ENCODE measurements at regions not wholly inside any gene's neighbourhood (a gene's known extent, or its start where the extent isn't known, plus 50 kb on each side); places are given as distances from the start of the nearest gene placed in this dataset.

DNA sequence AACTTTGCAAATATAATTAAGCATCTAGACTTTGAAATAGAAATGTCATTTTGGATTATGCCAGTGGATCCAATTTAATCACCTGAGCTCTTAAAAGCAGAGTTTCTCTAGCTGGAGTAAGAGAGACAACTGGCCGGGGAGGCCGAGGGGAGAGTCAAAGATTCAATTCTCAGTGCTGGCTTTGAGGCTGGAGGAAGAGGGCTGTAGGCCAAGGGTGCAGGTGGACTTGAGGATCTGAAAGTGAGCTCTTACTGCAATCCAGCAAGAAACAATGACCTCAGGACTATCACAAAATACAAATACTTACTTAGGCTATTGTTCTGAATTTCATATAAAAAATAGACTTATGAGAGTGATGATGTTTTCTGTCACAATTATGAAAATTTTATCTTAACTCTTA, 814.5 kb downstream of the CBLN2 start:
- TF ChIP-seq, protein P1, sequence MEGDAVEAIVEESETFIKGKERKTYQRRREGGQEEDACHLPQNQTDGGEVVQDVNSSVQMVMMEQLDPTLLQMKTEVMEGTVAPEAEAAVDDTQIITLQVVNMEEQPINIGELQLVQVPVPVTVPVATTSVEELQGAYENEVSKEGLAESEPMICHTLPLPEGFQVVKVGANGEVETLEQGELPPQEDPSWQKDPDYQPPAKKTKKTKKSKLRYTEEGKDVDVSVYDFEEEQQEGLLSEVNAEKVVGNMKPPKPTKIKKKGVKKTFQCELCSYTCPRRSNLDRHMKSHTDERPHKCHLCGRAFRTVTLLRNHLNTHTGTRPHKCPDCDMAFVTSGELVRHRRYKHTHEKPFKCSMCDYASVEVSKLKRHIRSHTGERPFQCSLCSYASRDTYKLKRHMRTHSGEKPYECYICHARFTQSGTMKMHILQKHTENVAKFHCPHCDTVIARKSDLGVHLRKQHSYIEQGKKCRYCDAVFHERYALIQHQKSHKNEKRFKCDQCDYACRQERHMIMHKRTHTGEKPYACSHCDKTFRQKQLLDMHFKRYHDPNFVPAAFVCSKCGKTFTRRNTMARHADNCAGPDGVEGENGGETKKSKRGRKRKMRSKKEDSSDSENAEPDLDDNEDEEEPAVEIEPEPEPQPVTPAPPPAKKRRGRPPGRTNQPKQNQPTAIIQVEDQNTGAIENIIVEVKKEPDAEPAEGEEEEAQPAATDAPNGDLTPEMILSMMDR (conservative IDR thresholded peaks at IDR 0.05; ENCODE audit: control insufficient read depth, insufficient read depth, low read depth, low read length) = no peak
- no peak overlapping the region for H3K4me3 ChIP-seq (ENCODE audit: control insufficient read depth, low read depth, low read length)
- DNase-seq (ENCODE audit: low read depth) = no peak

- no peak overlapping the region for H3K4me3 ChIP-seq (ENCODE audit: control insufficient read depth, low read depth, low read length)
- DNase-seq (ENCODE audit: low read depth) = no peak
- TF ChIP-seq, protein P1 (conservative IDR thresholded peaks at IDR 0.05; ENCODE audit: control insufficient read depth, insufficient read depth, low read depth, low read length) = no peak
Observed at GRCh38 chr18:71727909-71728308, 816.2 kb downstream of the CBLN2 start.

DNA sequence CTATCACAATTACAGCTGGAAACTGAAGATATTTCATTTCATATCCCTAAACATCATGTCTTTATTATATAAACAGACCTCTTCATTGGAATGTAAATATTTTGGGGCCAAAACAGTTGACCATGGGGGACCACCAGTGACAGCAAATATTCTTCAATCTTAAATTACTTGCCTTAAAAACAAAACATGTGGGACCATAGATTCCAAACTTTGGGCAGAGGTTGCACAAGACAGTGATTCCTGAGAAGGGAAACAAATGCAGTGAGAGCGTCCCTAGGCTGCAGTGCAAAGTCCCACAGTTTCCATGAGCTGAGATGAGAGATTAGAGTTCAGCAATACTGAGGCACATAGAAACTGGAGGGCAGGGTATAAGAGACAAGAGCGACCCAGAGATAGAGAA, 818.9 kb downstream of the CBLN2 start:
- TF ChIP-seq, protein P1 (conservative IDR thresholded peaks at IDR 0.05; ENCODE audit: control insufficient read depth, insufficient read depth, low read depth, low read length) = no peak
- no peak for DNase-seq (ENCODE audit: low read depth)
- no peak overlapping the region for H3K4me3 ChIP-seq (ENCODE audit: control insufficient read depth, low read depth, low read length)

GRCh38 chr18:71707985-71708500, 836.1 kb downstream of the CBLN2 start:
- TF ChIP-seq, protein P1 (conservative IDR thresholded peaks at IDR 0.05; ENCODE audit: control insufficient read depth, insufficient read depth, low read depth, low read length) = no peak
- DNase-seq (ENCODE audit: low read depth) = no peak
- H3K4me3 ChIP-seq (ENCODE audit: control insufficient read depth, low read depth, low read length) = no peak overlapping the region

DNA sequence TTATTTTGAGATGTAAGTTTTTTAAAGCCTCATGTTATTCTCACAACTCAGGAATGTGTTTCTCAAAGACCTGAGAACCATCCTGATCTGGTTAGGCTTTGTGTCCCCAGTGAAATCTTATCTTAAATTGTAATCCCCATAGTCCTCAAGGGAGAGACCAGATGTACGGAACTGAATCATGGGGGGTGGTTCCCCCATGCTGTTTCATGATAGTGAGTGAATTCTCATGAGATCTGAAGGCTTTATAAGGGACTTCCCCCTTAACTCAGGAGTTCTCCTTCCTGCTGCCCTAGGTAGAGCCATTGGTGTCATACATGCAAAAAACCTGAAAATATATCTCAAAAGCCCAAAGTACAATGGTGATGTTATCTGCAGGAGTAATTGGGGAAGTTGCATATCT, 836.7 kb downstream of the CBLN2 start:
- TF ChIP-seq, protein P1 (conservative IDR thresholded peaks at IDR 0.05; ENCODE audit: control insufficient read depth, insufficient read depth, low read depth, low read length) = no peak
- no peak overlapping the region for H3K4me3 ChIP-seq (ENCODE audit: control insufficient read depth, low read depth, low read length)
- no peak for DNase-seq (ENCODE audit: low read depth)

DNA sequence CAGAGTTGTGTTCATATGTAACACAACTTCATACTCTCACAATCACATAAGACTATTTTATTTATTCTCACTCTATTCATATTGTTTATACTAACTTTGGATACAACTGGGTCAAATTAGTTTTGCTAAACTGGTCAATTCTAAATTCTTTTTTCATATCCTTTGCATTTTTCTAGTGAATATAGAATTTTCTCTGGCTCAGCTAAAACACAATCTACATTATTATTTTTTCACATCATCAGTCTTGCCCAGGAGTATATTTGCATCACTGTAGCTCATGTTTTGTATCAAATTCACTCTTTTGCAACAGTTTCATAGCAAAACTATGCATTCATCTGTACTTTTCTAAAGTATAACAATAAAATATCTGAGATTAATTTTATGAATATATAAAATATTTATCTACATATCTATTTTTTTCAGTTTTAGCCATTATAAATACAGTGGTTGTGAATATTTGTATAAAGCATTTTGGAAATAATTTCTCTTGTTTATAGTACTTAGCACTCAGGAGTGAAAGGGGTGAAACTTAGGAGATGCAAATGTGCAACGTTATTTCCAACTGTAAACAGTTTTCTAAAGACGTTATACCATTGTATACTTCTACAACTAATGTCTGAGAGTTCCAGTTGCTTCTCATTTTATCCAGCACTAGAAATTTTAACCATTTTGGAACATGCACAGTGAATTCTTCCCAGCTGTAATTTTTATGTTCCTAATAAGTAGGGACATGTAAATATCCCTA, 854.6 kb downstream of the CBLN2 start:
- H3K4me3 ChIP-seq (ENCODE audit: control insufficient read depth, low read depth, low read length) = no peak overlapping the region
- TF ChIP-seq, protein P1 (conservative IDR thresholded peaks at IDR 0.05; ENCODE audit: control insufficient read depth, insufficient read depth, low read depth, low read length) = no peak
- no peak for DNase-seq (ENCODE audit: low read depth)
